ENCODE measurements at regions not wholly inside any gene's neighbourhood (a gene's known extent, or its start where the extent isn't known, plus 50 kb on each side); places are given as distances from the start of the nearest gene placed in this dataset.

- Histone ChIP-seq H3K4me1 (no peaks in the 10 kb centered on the region), H3K27me3 (no peaks in the 10 kb centered on the region), H3K9me3 (no peaks in the 10 kb centered on the region), H3K4me3 (no peak overlapping the region), H3K27ac (no peak overlapping the region), H3K36me3 (no peaks in the 10 kb centered on the region)
- ATAC-seq (ENCODE audit: low FRiP score in 2 of 2) (no peak), DNase-seq (no peak)
- TF ChIP-seq POLR2A (IDR thresholded peaks at IDR 0.05) (no peak), CTCF (IDR thresholded peaks at IDR 0.05) (no peak), POLR2AphosphoS5 (IDR thresholded peaks at IDR 0.05) (no peak), EP300 (IDR thresholded peaks at IDR 0.05) (no peak)
Measured at GRCh38 chrX:43604753-43605152, 51.3 kb upstream of the MAOA start.

GRCh38 chrX:43605351-43605750, 50.7 kb upstream of the MAOA start:
- 64 to 69% methylated on average over 4 of the region's 4 CpGs for WGBS, 2 donors
- H3K27me3 ChIP-seq = no peaks in the 10 kb centered on the region
- TF ChIP-seq POLR2A (IDR thresholded peaks at IDR 0.05) = no peak
- no peak for TF ChIP-seq CTCF (IDR thresholded peaks at IDR 0.05)
- TF ChIP-seq POLR2AphosphoS5 (IDR thresholded peaks at IDR 0.05) = no peak
- no peak for TF ChIP-seq EP300 (IDR thresholded peaks at IDR 0.05)
- no peaks in the 10 kb centered on the region for H3K4me1 ChIP-seq
- no peak overlapping the region for H3K27ac ChIP-seq
- no peaks in the 10 kb centered on the region for H3K36me3 ChIP-seq
- no peak overlapping the region for H3K4me3 ChIP-seq
- H3K9me3 ChIP-seq = no peaks in the 10 kb centered on the region
- ATAC-seq (ENCODE audit: low FRiP score in 2 of 2) = no peak
- no peak for DNase-seq

Small RNAs in the stretch of these regions (small RNA-seq; reads per million reads assigned to genes)
- 0 reads per million in 4 donors for gene AL451086.1
